ENCODE measurements at regions not wholly inside any gene's neighbourhood (a gene's known extent, or its start where the extent isn't known, plus 50 kb on each side); places are given as distances from the start of the nearest gene placed in this dataset.

DNA sequence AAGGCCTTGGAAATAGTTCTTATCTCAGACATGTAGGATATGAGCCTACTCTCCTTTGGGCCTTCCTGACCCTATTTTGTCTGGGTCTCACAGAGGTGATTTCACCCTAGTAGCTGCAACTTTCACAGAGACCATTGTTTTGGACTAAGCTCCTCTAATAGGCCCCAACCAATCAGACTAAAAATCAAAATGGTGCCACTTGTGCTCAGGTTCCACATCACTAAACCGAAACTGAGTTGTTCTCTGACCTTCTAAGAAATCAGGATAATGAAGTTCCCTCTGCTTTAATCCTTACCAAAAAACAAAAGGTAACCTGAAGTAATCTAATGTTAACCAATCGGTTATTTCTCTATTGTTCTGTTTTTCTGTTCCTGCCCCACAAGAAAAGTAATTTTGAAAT is 143.6 kb downstream of the CD24 start (continued):
- no peak for TF ChIP-seq YY1 (IDR thresholded peaks at IDR 0.05; ENCODE audit: borderline replicate concordance in 1 of 3, control insufficient read depth in 1 of 3, extremely low read depth in 1 of 3, insufficient read depth in 3 of 3, insufficient read length in 1 of 3, insufficient replicate concordance in 2 of 3, low read depth in 1 of 3, low read length in 2 of 3)
- no peak for TF ChIP-seq NR2C1 (IDR thresholded peaks at IDR 0.05)
- TF ChIP-seq NR2C1 (tag; IDR thresholded peaks at IDR 0.05), result peak; percentile 70
- no peak for TF ChIP-seq ZNF551 (CRISPR knock-in tag; IDR thresholded peaks at IDR 0.05)
- no peak for TF ChIP-seq CBFA2T3 (IDR thresholded peaks at IDR 0.05)
- TF ChIP-seq ARID2 (IDR thresholded peaks at IDR 0.05), result no peak
- no peak for TF ChIP-seq KLF16 (IDR thresholded peaks at IDR 0.05)
- TF ChIP-seq ZNF146 (CRISPR knock-in tag; IDR thresholded peaks at IDR 0.05; ENCODE audit: unreplicated experiment), result no peak
- no peak for TF ChIP-seq HNRNPUL1 (IDR thresholded peaks at IDR 0.05; ENCODE audit: low read length)
- TF ChIP-seq NELFE (IDR thresholded peaks at IDR 0.05; ENCODE audit: insufficient read depth, insufficient read length), result no peak
- peak; percentile 23; the same call in 1 of the 2 replicates for TF ChIP-seq ZNF76 (CRISPR knock-in tag; IDR thresholded peaks at IDR 0.05; ENCODE audit: borderline replicate concordance)
- TF ChIP-seq, protein P1, sequence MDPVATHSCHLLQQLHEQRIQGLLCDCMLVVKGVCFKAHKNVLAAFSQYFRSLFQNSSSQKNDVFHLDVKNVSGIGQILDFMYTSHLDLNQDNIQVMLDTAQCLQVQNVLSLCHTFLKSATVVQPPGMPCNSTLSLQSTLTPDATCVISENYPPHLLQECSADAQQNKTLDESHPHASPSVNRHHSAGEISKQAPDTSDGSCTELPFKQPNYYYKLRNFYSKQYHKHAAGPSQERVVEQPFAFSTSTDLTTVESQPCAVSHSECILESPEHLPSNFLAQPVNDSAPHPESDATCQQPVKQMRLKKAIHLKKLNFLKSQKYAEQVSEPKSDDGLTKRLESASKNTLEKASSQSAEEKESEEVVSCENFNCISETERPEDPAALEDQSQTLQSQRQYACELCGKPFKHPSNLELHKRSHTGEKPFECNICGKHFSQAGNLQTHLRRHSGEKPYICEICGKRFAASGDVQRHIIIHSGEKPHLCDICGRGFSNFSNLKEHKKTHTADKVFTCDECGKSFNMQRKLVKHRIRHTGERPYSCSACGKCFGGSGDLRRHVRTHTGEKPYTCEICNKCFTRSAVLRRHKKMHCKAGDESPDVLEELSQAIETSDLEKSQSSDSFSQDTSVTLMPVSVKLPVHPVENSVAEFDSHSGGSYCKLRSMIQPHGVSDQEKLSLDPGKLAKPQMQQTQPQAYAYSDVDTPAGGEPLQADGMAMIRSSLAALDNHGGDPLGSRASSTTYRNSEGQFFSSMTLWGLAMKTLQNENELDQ (CRISPR knock-in tag; IDR thresholded peaks at IDR 0.05; ENCODE audit: borderline replicate concordance), result no peak
- TF ChIP-seq POLR2AphosphoS5 (IDR thresholded peaks at IDR 0.05; ENCODE audit: control insufficient read depth, insufficient read depth, low read depth, low read length), result no peak
- no peak for TF ChIP-seq TFAM (CRISPR knock-in tag; conservative IDR thresholded peaks at IDR 0.05)
- TF ChIP-seq GTF2F1 (IDR thresholded peaks at IDR 0.05; ENCODE audit: low read depth, low read length), result no peak
- TF ChIP-seq, protein P2, sequence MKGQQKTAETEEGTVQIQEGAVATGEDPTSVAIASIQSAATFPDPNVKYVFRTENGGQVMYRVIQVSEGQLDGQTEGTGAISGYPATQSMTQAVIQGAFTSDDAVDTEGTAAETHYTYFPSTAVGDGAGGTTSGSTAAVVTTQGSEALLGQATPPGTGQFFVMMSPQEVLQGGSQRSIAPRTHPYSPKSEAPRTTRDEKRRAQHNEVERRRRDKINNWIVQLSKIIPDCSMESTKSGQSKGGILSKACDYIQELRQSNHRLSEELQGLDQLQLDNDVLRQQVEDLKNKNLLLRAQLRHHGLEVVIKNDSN (CRISPR knock-in tag; IDR thresholded peaks at IDR 0.05), result no peak
- TF ChIP-seq, protein P3, sequence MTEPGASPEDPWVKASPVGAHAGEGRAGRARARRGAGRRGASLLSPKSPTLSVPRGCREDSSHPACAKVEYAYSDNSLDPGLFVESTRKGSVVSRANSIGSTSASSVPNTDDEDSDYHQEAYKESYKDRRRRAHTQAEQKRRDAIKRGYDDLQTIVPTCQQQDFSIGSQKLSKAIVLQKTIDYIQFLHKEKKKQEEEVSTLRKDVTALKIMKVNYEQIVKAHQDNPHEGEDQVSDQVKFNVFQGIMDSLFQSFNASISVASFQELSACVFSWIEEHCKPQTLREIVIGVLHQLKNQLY (CRISPR knock-in tag; conservative IDR thresholded peaks at IDR 0.05), result no peak
- TF ChIP-seq PCBP1 (IDR thresholded peaks at IDR 0.05; ENCODE audit: low read depth, low read length, poor library complexity, severe bottlenecking), result no peak
- no peak for TF ChIP-seq HDGF (IDR thresholded peaks at IDR 0.05)
- TF ChIP-seq TCFL5 (CRISPR knock-in tag; conservative IDR thresholded peaks at IDR 0.05), result no peak; the same call in 1 of the 2 replicates
- TF ChIP-seq, protein P4, sequence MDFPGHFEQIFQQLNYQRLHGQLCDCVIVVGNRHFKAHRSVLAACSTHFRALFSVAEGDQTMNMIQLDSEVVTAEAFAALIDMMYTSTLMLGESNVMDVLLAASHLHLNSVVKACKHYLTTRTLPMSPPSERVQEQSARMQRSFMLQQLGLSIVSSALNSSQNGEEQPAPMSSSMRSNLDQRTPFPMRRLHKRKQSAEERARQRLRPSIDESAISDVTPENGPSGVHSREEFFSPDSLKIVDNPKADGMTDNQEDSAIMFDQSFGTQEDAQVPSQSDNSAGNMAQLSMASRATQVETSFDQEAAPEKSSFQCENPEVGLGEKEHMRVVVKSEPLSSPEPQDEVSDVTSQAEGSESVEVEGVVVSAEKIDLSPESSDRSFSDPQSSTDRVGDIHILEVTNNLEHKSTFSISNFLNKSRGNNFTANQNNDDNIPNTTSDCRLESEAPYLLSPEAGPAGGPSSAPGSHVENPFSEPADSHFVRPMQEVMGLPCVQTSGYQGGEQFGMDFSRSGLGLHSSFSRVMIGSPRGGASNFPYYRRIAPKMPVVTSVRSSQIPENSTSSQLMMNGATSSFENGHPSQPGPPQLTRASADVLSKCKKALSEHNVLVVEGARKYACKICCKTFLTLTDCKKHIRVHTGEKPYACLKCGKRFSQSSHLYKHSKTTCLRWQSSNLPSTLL (IDR thresholded peaks at IDR 0.05), result no peak
- TF ChIP-seq ZNF12 (CRISPR knock-in tag; IDR thresholded peaks at IDR 0.05), result no peak
- TF ChIP-seq, protein P5, sequence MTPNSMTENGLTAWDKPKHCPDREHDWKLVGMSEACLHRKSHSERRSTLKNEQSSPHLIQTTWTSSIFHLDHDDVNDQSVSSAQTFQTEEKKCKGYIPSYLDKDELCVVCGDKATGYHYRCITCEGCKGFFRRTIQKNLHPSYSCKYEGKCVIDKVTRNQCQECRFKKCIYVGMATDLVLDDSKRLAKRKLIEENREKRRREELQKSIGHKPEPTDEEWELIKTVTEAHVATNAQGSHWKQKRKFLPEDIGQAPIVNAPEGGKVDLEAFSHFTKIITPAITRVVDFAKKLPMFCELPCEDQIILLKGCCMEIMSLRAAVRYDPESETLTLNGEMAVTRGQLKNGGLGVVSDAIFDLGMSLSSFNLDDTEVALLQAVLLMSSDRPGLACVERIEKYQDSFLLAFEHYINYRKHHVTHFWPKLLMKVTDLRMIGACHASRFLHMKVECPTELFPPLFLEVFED (CRISPR knock-in tag; conservative IDR thresholded peaks at IDR 0.05), result no peak
- no peak for TF ChIP-seq RB1 (IDR thresholded peaks at IDR 0.05; ENCODE audit: low read depth)

Data from K562 (cell line).